SK-N-SH treated with all-trans-retinoic acid at 6 μM for 48 hours (cell line): ENCODE measurements at regions not wholly inside any gene's neighbourhood (a gene's known extent, or its start where the extent isn't known, plus 50 kb on each side); places are given as distances from the start of the nearest gene placed in this dataset.

Experiments used
- BACH2 ChIP-seq: fragments of 250-450 bp; sonication (Bioruptor Pico); IDR thresholded peaks from 2 replicates; pipeline ENCODE4 v1.9.0; 2021; ENCODE audit warnings: mild to moderate bottlenecking, borderline replicate concordance
- CSDC2 ChIP-seq: fragments of 250-450 bp; sonication (Bioruptor Pico); IDR thresholded peaks from 2 replicates; pipeline ENCODE4 v1.5.0; 2020; ENCODE audit warnings: mild to moderate bottlenecking, moderate library complexity
- ESRRG ChIP-seq: fragments of 250-450 bp; sonication (Bioruptor Pico); IDR thresholded peaks from 2 replicates; pipeline ENCODE4 v1.6.1; 2021; ENCODE audit warnings: mild to moderate bottlenecking
- GLIS3 ChIP-seq: fragments of 250-450 bp; sonication (Bioruptor Pico); IDR thresholded peaks from 2 replicates; pipeline ENCODE4 v1.5.0; 2020; ENCODE audit warnings: mild to moderate bottlenecking, moderate library complexity
- OSR1 ChIP-seq: fragments of 250-450 bp; sonication (Bioruptor Pico); IDR thresholded peaks from 2 replicates; pipeline ENCODE4 v1.8.0; 2022; ENCODE audit warnings: moderate library complexity, mild to moderate bottlenecking, inconsistent platforms
- PATZ1 ChIP-seq: fragments of 250-450 bp; sonication (Bioruptor Pico); IDR thresholded peaks from 2 replicates; pipeline ENCODE4 v1.8.0; 2020; ENCODE audit warnings: mild to moderate bottlenecking, moderate library complexity, borderline replicate concordance
- POU6F1 ChIP-seq: fragments of 250-450 bp; sonication (Bioruptor Pico); IDR thresholded peaks from 2 replicates; pipeline ENCODE4 v1.8.0; 2021; ENCODE audit warnings: low read depth, mild to moderate bottlenecking, moderate library complexity, borderline replicate concordance
- PPARA ChIP-seq: fragments of 250-450 bp; sonication (Bioruptor Pico); IDR thresholded peaks from 2 replicates; pipeline ENCODE4 v1.5.0; 2020; ENCODE audit warnings: mild to moderate bottlenecking, borderline replicate concordance
- RARB ChIP-seq: fragments of 250-450 bp; sonication (Bioruptor Pico); IDR thresholded peaks from 2 replicates; pipeline ENCODE4 v1.8.0; 2021; ENCODE audit warnings: mild to moderate bottlenecking, moderate library complexity
- TCF4 ChIP-seq: fragments of 250-450 bp; sonication (Bioruptor Pico); IDR thresholded peaks from 2 replicates; pipeline ENCODE4 v1.8.0; 2021; ENCODE audit warnings: mild to moderate bottlenecking, moderate library complexity, borderline replicate concordance
- TSHZ2 ChIP-seq: fragments of 250-450 bp; sonication (Bioruptor Pico); IDR thresholded peaks from 2 replicates; pipeline ENCODE4 v1.5.0; 2020; ENCODE audit warnings: mild to moderate bottlenecking, moderate library complexity
- ZC3H10 ChIP-seq: fragments of 250-450 bp; sonication (Bioruptor Pico); IDR thresholded peaks from 2 replicates; pipeline ENCODE4 v1.5.1; 2021; ENCODE audit warnings: mild to moderate bottlenecking, moderate library complexity
- ZNF70 ChIP-seq: fragments of 450-650 bp; formaldehyde crosslinking; IDR thresholded peaks from 2 replicates; pipeline ENCODE4 v1.5.0; 2020; ENCODE audit warnings: mild to moderate bottlenecking, moderate library complexity
- ZNF8 ChIP-seq: fragments of 450-650 bp; formaldehyde crosslinking; IDR thresholded peaks from 2 replicates; pipeline ENCODE4 v1.5.0; 2020; ENCODE audit warnings: mild to moderate bottlenecking, moderate library complexity

- TF ChIP-seq CSDC2 (no peak), PATZ1 (no peak), OSR1 (CRISPR knock-in tag) (no peak), ZNF8 (CRISPR knock-in tag) (no peak), RARB (no peak), TCF4 (CRISPR knock-in tag) (no peak), GLIS3 (CRISPR knock-in tag) (no peak), ZC3H10 (CRISPR knock-in tag) (no peak), ZNF70 (CRISPR knock-in tag) (no peak), TSHZ2 (CRISPR knock-in tag) (no peak), PPARA (CRISPR knock-in tag) (no peak), ESRRG (CRISPR knock-in tag) (no peak), POU6F1 (CRISPR knock-in tag) (no peak), BACH2 (no peak)
These were observed 67.5 kb upstream of the PRDX6 start for GRCh38 chr1:173409613-173410012.
